DOHH2 (cell line): ENCODE measurements at regions not wholly inside any gene's neighbourhood (a gene's known extent, or its start where the extent isn't known, plus 50 kb on each side); places are given as distances from the start of the nearest gene placed in this dataset.

Experiments
- H3F3A ChIP-seq: fragments of 200-600 bp; sonication (generic), shearing (Covaris generic); 2 replicates; pipeline ENCODE4 v1.6.0; 2016; ENCODE audit warnings: antibody characterized with exemption, mild to moderate bottlenecking; ENCODE audit not compliant: control insufficient read depth, insufficient read depth
- H3K27ac ChIP-seq: fragments of 200-600 bp; sonication (generic); 2 replicates; pipeline ENCODE4 v1.5.1; 2014; ENCODE audit warnings: low read depth, mild to moderate bottlenecking, low read length, moderate library complexity
- H3K27me3 ChIP-seq: fragments of 200-600 bp; sonication (generic); 2 replicates; pipeline ENCODE4 v1.6.1; 2014; ENCODE audit warnings: mild to moderate bottlenecking, low read length, mixed read lengths; ENCODE audit not compliant: control insufficient read depth
- H3K36me3 ChIP-seq: fragments of 200-600 bp; sonication (generic); 2 replicates; pipeline ENCODE4 v1.6.1; 2014; ENCODE audit warnings: mild to moderate bottlenecking, low read length, moderate library complexity, mixed read lengths; ENCODE audit not compliant: control insufficient read depth
- H3K4me1 ChIP-seq: fragments of 200-600 bp; sonication (generic); 2 replicates; pipeline ENCODE4 v1.6.1; 2014; ENCODE audit warnings: mild to moderate bottlenecking, low read length, mixed read lengths; ENCODE audit not compliant: control insufficient read depth
- H3K4me2 ChIP-seq: fragments of 200-600 bp; sonication (generic); 2 replicates; pipeline ENCODE4 v1.6.0; 2014; ENCODE audit warnings: mild to moderate bottlenecking, low read length, moderate library complexity
- H3K4me3 ChIP-seq: fragments of 200-600 bp; sonication (generic); 2 replicates; pipeline ENCODE4 v1.5.1; 2014; ENCODE audit warnings: mild to moderate bottlenecking, low read length, mixed read lengths
- H3K79me2 ChIP-seq: fragments of 200-600 bp; sonication (generic); 2 replicates; pipeline ENCODE4 v1.6.1; 2014; ENCODE audit warnings: mild to moderate bottlenecking, low read length, mixed read lengths; ENCODE audit not compliant: control insufficient read depth
- H3K9me2 ChIP-seq: fragments of 200-600 bp; sonication (generic); replicated peaks from 2 replicates; pipeline ENCODE4 v1.6.1; 2014; ENCODE audit warnings: mild to moderate bottlenecking, low read length, mixed read lengths; ENCODE audit not compliant: control insufficient read depth
- H3K9me3 ChIP-seq: fragments of 200-600 bp; sonication (generic); 2 replicates; pipeline ENCODE4 v1.6.1; 2014; ENCODE audit warnings: antibody characterized with exemption, low read length, mixed read lengths; ENCODE audit not compliant: control insufficient read depth, insufficient read depth
- H4K20me1 ChIP-seq: fragments of 200-600 bp; sonication (generic); 2 replicates; pipeline ENCODE4 v1.6.0; 2014; ENCODE audit warnings: low read depth, mild to moderate bottlenecking, antibody characterized with exemption, low read length, moderate library complexity; ENCODE audit not compliant: control insufficient read depth, insufficient read depth
- CTCF ChIP-seq: fragments of 200-600 bp; sonication (generic); IDR thresholded peaks from one replicate; pipeline ENCODE4 v1.5.1; 2014; ENCODE audit warnings: antibody characterized with exemption, mild to moderate bottlenecking, low read depth, low read length; ENCODE audit not compliant: poor library complexity, severe bottlenecking
- EZH2phosphoT487 ChIP-seq: fragments of 200-600 bp; sonication (generic); IDR thresholded peaks from 2 replicates; pipeline ENCODE4 v1.6.1; 2017; ENCODE audit warnings: borderline replicate concordance, mild to moderate bottlenecking, antibody characterized with exemption, low read length, moderate library complexity, mixed read lengths

DNA sequence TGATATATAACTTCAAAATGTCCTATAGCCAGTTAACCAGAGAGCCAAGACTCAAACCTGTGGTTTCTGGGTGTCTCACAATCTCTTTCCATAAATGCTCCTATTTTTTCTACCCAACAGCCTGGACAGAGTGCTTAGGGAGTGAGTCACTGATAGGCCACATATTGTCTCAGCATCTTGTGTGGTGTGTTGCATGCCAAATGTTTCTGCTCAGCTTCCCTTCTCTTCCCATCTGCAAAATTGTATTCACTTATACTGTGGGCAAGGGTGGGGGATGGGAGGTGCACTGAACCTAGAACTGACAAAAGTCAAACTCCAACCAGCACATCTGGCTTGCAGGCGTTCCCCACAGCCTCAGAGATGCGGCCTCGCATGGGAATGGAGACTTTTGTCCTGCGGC lies 123.3 kb downstream of the KCNA5 start:
- no peaks in the 10 kb centered on the region for H3K36me3 ChIP-seq
- no peak overlapping the region for H3K4me3 ChIP-seq
- no peaks in the 10 kb centered on the region for H3K79me2 ChIP-seq
- H3K9me2 ChIP-seq, result no peaks in the 10 kb centered on the region
- no peak for TF ChIP-seq EZH2phosphoT487
- no peak overlapping the region for H3K4me2 ChIP-seq
- H3K4me1 ChIP-seq, result no peaks in the 10 kb centered on the region
- no peaks in the 10 kb centered on the region for H4K20me1 ChIP-seq
- no peaks in the 10 kb centered on the region for H3K27me3 ChIP-seq
- no peaks in the 10 kb centered on the region for H3F3A ChIP-seq
- no peak overlapping the region for H3K27ac ChIP-seq
- H3K9me3 ChIP-seq, result no peaks in the 10 kb centered on the region

DNA sequence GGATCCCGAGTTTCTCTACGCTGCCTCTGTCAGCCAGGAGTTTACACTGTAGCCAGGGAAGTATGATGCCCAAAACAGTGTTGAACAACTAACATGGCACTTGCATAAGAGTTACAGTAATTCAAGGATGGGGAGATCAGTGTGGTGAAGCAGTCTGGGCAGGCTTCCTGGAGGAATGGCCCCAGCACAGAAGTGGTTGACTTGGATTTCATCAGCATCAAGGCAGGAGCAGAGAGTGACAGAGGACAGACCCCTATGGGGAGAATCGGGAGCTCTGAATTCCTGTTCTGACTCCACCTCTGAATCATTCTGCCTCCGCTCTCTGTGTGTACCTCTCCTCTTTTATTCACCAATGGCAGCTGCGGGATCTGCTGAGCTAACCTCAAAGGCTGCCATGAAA lies 124.5 kb downstream of the KCNA5 start:
- Histone ChIP-seq H3K27me3 (no peaks in the 10 kb centered on the region), H4K20me1 (no peaks in the 10 kb centered on the region), H3K9me3 (no peaks in the 10 kb centered on the region), H3F3A (no peaks in the 10 kb centered on the region), H3K4me2 (no peak overlapping the region), H3K4me3 (no peak overlapping the region), H3K79me2 (no peaks in the 10 kb centered on the region), H3K36me3 (no peaks in the 10 kb centered on the region), H3K27ac (no peak overlapping the region), H3K4me1 (no peaks in the 10 kb centered on the region), H3K9me2 (no peaks in the 10 kb centered on the region)
- TF ChIP-seq CTCF (no peak), EZH2phosphoT487 (no peak)

DNA sequence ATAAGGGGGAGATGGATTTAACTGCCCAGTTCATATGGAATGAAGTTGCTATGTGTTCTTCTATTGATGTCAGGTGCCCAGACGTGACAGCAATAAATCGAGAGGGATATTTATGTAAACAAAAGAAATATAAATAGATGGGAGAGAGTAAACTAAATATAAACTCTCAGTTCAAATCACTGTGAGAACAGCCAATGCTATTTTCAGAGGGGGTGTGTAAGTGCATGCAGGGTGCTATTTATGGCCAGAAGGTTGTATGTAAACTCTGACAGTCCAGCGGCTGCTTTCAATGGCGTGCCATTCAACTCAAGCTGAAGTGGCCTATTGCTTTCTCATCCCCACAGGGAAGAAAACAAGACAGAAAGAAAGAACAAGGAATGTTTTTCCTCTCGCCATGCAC lies 127.2 kb downstream of the KCNA5 start:
- no peak overlapping the region for H3K27ac ChIP-seq
- no peaks in the 10 kb centered on the region for H3K9me3 ChIP-seq
- H3K4me3 ChIP-seq, result no peak overlapping the region
- no peaks in the 10 kb centered on the region for H4K20me1 ChIP-seq
- H3K4me2 ChIP-seq, result no peak overlapping the region
- no peaks in the 10 kb centered on the region for H3K27me3 ChIP-seq
- no peaks in the 10 kb centered on the region for H3K9me2 ChIP-seq
- H3K4me1 ChIP-seq, result no peaks in the 10 kb centered on the region
- H3K79me2 ChIP-seq, result no peaks in the 10 kb centered on the region
- no peak for TF ChIP-seq CTCF
- no peak for TF ChIP-seq EZH2phosphoT487
- no peaks in the 10 kb centered on the region for H3K36me3 ChIP-seq
- H3F3A ChIP-seq, result no peaks in the 10 kb centered on the region

DNA sequence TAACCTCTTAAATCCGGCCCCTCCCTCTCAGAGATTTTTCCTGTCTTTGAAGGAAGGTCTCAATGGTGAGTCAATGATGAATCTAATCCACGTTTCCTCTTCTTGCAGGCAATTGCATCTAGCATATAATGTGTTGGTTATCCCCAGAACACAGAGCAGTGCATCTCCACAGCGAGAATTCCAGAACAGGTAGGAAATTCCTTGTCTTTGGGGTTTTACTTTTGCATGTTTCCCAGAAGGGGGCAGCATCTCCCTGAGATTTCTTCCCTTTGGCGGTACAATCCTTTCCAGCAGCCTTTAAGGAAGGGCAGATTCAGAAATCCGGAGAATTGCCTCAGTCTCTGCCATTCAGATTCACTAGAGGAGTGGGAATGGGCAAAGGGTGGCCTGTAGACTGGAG lies 128.0 kb downstream of the KCNA5 start:
- Histone ChIP-seq H4K20me1 (no peaks in the 10 kb centered on the region), H3K4me3 (no peak overlapping the region), H3K4me2 (no peak overlapping the region), H3K9me2 (no peaks in the 10 kb centered on the region), H3K27ac (no peak overlapping the region), H3K36me3 (no peaks in the 10 kb centered on the region), H3K9me3 (no peaks in the 10 kb centered on the region), H3F3A (no peaks in the 10 kb centered on the region), H3K27me3 (no peaks in the 10 kb centered on the region), H3K4me1 (no peaks in the 10 kb centered on the region), H3K79me2 (no peaks in the 10 kb centered on the region)
- TF ChIP-seq EZH2phosphoT487, result no peak
- TF ChIP-seq CTCF, result peak; percentile 69
